Adrenal gland (tissue), 5 donors: ENCODE measurements at regions not wholly inside any gene's neighbourhood (a gene's known extent, or its start where the extent isn't known, plus 50 kb on each side); places are given as distances from the start of the nearest gene placed in this dataset.

Source experiments
- POLR2A ChIP-seq, 2 donors: fragments of 450-650 bp; IDR thresholded peaks; one replicate each; pipeline ENCODE4 v1.6.1; 2017; ENCODE audit warnings: antibody characterized with exemption in 2 of 2, mild to moderate bottlenecking in 2 of 2, moderate library complexity in 1 of 2
- TF ChIP-seq, protein P1 (sequence below), 6 experiments: fragments of 450-650 bp in 4 of 6; fragments of 200-600 bp in 2 of 6; sonication (generic) in 1 of 6; IDR thresholded peaks; 1 replicate in 5 of 6; 2 replicates in 1 of 6; pipeline versions ENCODE4 v1.5.1 to v1.8.0; 2016 to 2021; ENCODE audit warnings: antibody characterized with exemption in 6 of 6, mild to moderate bottlenecking in 2 of 6, moderate library complexity in 1 of 6
- donor health status: DM: no; HTN: no; CAD: no.

- TF ChIP-seq POLR2A (IDR thresholded peaks at IDR 0.05), result no peak
- TF ChIP-seq, protein P1, sequence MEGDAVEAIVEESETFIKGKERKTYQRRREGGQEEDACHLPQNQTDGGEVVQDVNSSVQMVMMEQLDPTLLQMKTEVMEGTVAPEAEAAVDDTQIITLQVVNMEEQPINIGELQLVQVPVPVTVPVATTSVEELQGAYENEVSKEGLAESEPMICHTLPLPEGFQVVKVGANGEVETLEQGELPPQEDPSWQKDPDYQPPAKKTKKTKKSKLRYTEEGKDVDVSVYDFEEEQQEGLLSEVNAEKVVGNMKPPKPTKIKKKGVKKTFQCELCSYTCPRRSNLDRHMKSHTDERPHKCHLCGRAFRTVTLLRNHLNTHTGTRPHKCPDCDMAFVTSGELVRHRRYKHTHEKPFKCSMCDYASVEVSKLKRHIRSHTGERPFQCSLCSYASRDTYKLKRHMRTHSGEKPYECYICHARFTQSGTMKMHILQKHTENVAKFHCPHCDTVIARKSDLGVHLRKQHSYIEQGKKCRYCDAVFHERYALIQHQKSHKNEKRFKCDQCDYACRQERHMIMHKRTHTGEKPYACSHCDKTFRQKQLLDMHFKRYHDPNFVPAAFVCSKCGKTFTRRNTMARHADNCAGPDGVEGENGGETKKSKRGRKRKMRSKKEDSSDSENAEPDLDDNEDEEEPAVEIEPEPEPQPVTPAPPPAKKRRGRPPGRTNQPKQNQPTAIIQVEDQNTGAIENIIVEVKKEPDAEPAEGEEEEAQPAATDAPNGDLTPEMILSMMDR (IDR thresholded peaks at IDR 0.05), result no peak
These were observed 257.2 kb upstream of the RGPD4 start for GRCh38 chr2:107569496-107569895.
